ENCODE measurements at regions not wholly inside any gene's neighbourhood (a gene's known extent, or its start where the extent isn't known, plus 50 kb on each side); places are given as distances from the start of the nearest gene placed in this dataset.
"Not testable (repeated sequence)": the region's sequence is repeated elsewhere in the genome, so short reads cannot be mapped to it uniquely, and the experiment has no call there.

GRCh38 chr10:22805304-22805703 is 90.9 kb upstream of the PIP4K2A start:
- no peak for TF ChIP-seq SUZ12 (IDR thresholded peaks at IDR 0.05; ENCODE audit: extremely low read depth, insufficient read depth, insufficient read length)
- no peak for TF ChIP-seq YY1 (IDR thresholded peaks at IDR 0.05; ENCODE audit: insufficient read depth, insufficient read length)
- no peak for TF ChIP-seq ZNF274 (IDR thresholded peaks at IDR 0.05; ENCODE audit: low read depth, low read length)
- no peak for DNase-seq (ENCODE audit: low read depth, low spot score)
- H3K9me3 ChIP-seq (ENCODE audit: insufficient read depth, low read length) = no peaks in the 10 kb centered on the region
- H3K4me3 ChIP-seq (ENCODE audit: insufficient read length, low read depth) = no peak overlapping the region
- H3K9ac ChIP-seq (ENCODE audit: insufficient read length, low read depth) = no peak overlapping the region
- H3K36me3 ChIP-seq (ENCODE audit: insufficient read depth, insufficient read length, low read length) = no peaks in the 10 kb centered on the region
- H3K4me1 ChIP-seq (ENCODE audit: insufficient read depth, insufficient read length) = no peaks in the 10 kb centered on the region
- peaks cover 3% of the 10 kb centered on the region for H3K27me3 ChIP-seq (ENCODE audit: insufficient read depth, insufficient read length)

- Histone ChIP-seq H3K36me3 (ENCODE audit: insufficient read depth, insufficient read length, low read length) (no peaks in the 10 kb centered on the region), H3K4me1 (ENCODE audit: insufficient read depth, insufficient read length) (no peaks in the 10 kb centered on the region), H3K9ac (ENCODE audit: insufficient read length, low read depth) (no peak overlapping the region), H3K27me3 (ENCODE audit: insufficient read depth, insufficient read length) (peaks cover 3% of the 10 kb centered on the region), H3K9me3 (ENCODE audit: insufficient read depth, low read length) (no peaks in the 10 kb centered on the region), H3K4me3 (ENCODE audit: insufficient read length, low read depth) (no peak overlapping the region)
- no peak for TF ChIP-seq ZNF274 (IDR thresholded peaks at IDR 0.05; ENCODE audit: low read depth, low read length)
- no peak for TF ChIP-seq YY1 (IDR thresholded peaks at IDR 0.05; ENCODE audit: insufficient read depth, insufficient read length)
- TF ChIP-seq SUZ12 (IDR thresholded peaks at IDR 0.05; ENCODE audit: extremely low read depth, insufficient read depth, insufficient read length) = no peak
- no peak for DNase-seq (ENCODE audit: low read depth, low spot score)
These were observed 89.0 kb upstream of the PIP4K2A start for GRCh38 chr10:22803261-22803885.

- Histone ChIP-seq H3K4me3 (ENCODE audit: insufficient read length, low read depth) (no peak overlapping the region), H3K9ac (ENCODE audit: insufficient read length, low read depth) (no peak overlapping the region), H3K9me3 (ENCODE audit: insufficient read depth, low read length) (no peaks in the 10 kb centered on the region), H3K4me1 (ENCODE audit: insufficient read depth, insufficient read length) (no peaks in the 10 kb centered on the region), H3K36me3 (ENCODE audit: insufficient read depth, insufficient read length, low read length) (no peaks in the 10 kb centered on the region), H3K27me3 (ENCODE audit: insufficient read depth, insufficient read length) (peaks cover 3% of the 10 kb centered on the region)
- no peak for DNase-seq (ENCODE audit: low read depth, low spot score)
- TF ChIP-seq ZNF274 (IDR thresholded peaks at IDR 0.05; ENCODE audit: low read depth, low read length) = no peak
- no peak for TF ChIP-seq SUZ12 (IDR thresholded peaks at IDR 0.05; ENCODE audit: extremely low read depth, insufficient read depth, insufficient read length)
- TF ChIP-seq YY1 (IDR thresholded peaks at IDR 0.05; ENCODE audit: insufficient read depth, insufficient read length) = no peak
These were observed 87.4 kb upstream of the PIP4K2A start for GRCh38 chr10:22801785-22802184.

GRCh38 chr10:22797796-22798195 is 83.4 kb upstream of the PIP4K2A start:
- not testable (repeated sequence) for H3K4me1 ChIP-seq (ENCODE audit: insufficient read depth, insufficient read length); H3K36me3 ChIP-seq (ENCODE audit: insufficient read depth, insufficient read length, low read length); DNase-seq (ENCODE audit: low read depth, low spot score)

GRCh38 chr10:22795546-22795945 is 81.2 kb upstream of the PIP4K2A start:
- no peak for TF ChIP-seq ZNF274 (IDR thresholded peaks at IDR 0.05; ENCODE audit: low read depth, low read length)
- TF ChIP-seq SUZ12 (IDR thresholded peaks at IDR 0.05; ENCODE audit: extremely low read depth, insufficient read depth, insufficient read length) = no peak
- TF ChIP-seq YY1 (IDR thresholded peaks at IDR 0.05; ENCODE audit: insufficient read depth, insufficient read length) = no peak
- H3K9ac ChIP-seq (ENCODE audit: insufficient read length, low read depth) = no peak overlapping the region
- H3K4me3 ChIP-seq (ENCODE audit: insufficient read length, low read depth) = no peak overlapping the region
- no peaks in the 10 kb centered on the region for H3K9me3 ChIP-seq (ENCODE audit: insufficient read depth, low read length)
- no peaks in the 10 kb centered on the region for H3K27me3 ChIP-seq (ENCODE audit: insufficient read depth, insufficient read length)
- DNase-seq (ENCODE audit: low read depth, low spot score) = no peak
- H3K4me1 ChIP-seq (ENCODE audit: insufficient read depth, insufficient read length) = no peaks in the 10 kb centered on the region
- no peaks in the 10 kb centered on the region for H3K36me3 ChIP-seq (ENCODE audit: insufficient read depth, insufficient read length, low read length)

More at GRCh38 chr10:22797796-22798195, 83.4 kb upstream of the PIP4K2A start:
- not testable (repeated sequence) for H3K27me3 ChIP-seq (ENCODE audit: insufficient read depth, insufficient read length); H3K4me3 ChIP-seq (ENCODE audit: insufficient read length, low read depth); H3K9me3 ChIP-seq (ENCODE audit: insufficient read depth, low read length); H3K9ac ChIP-seq (ENCODE audit: insufficient read length, low read depth)

- no peaks in the 10 kb centered on the region for H3K4me1 ChIP-seq (ENCODE audit: insufficient read depth, insufficient read length)
- no peaks in the 10 kb centered on the region for H3K27me3 ChIP-seq (ENCODE audit: insufficient read depth, insufficient read length)
- H3K4me3 ChIP-seq (ENCODE audit: insufficient read length, low read depth) = no peak overlapping the region
- no peaks in the 10 kb centered on the region for H3K9me3 ChIP-seq (ENCODE audit: insufficient read depth, low read length)
- H3K36me3 ChIP-seq (ENCODE audit: insufficient read depth, insufficient read length, low read length) = no peaks in the 10 kb centered on the region
- H3K9ac ChIP-seq (ENCODE audit: insufficient read length, low read depth) = no peak overlapping the region
- TF ChIP-seq SUZ12 (IDR thresholded peaks at IDR 0.05; ENCODE audit: extremely low read depth, insufficient read depth, insufficient read length) (no peak), YY1 (IDR thresholded peaks at IDR 0.05; ENCODE audit: insufficient read depth, insufficient read length) (no peak), ZNF274 (IDR thresholded peaks at IDR 0.05; ENCODE audit: low read depth, low read length) (no peak)
- DNase-seq (ENCODE audit: low read depth, low spot score) = no peak
These were observed 77.8 kb upstream of the PIP4K2A start for GRCh38 chr10:22792161-22792560.

- Histone ChIP-seq H3K9me3 (ENCODE audit: insufficient read depth, low read length) (no peaks in the 10 kb centered on the region), H3K4me3 (ENCODE audit: insufficient read length, low read depth) (no peak overlapping the region), H3K36me3 (ENCODE audit: insufficient read depth, insufficient read length, low read length) (no peaks in the 10 kb centered on the region), H3K27me3 (ENCODE audit: insufficient read depth, insufficient read length) (no peaks in the 10 kb centered on the region), H3K4me1 (ENCODE audit: insufficient read depth, insufficient read length) (no peaks in the 10 kb centered on the region), H3K9ac (ENCODE audit: insufficient read length, low read depth) (no peak overlapping the region)
- no peak for TF ChIP-seq ZNF274 (IDR thresholded peaks at IDR 0.05; ENCODE audit: low read depth, low read length)
- no peak for TF ChIP-seq SUZ12 (IDR thresholded peaks at IDR 0.05; ENCODE audit: extremely low read depth, insufficient read depth, insufficient read length)
- DNase-seq (ENCODE audit: low read depth, low spot score) = no peak
These were observed 77.3 kb upstream of the PIP4K2A start for GRCh38 chr10:22791665-22792064.

- Histone ChIP-seq H3K27me3 (ENCODE audit: insufficient read depth, insufficient read length) (no peaks in the 10 kb centered on the region), H3K4me3 (ENCODE audit: insufficient read length, low read depth) (no peak overlapping the region), H3K9me3 (ENCODE audit: insufficient read depth, low read length) (no peaks in the 10 kb centered on the region), H3K4me1 (ENCODE audit: insufficient read depth, insufficient read length) (no peaks in the 10 kb centered on the region), H3K36me3 (ENCODE audit: insufficient read depth, insufficient read length, low read length) (no peaks in the 10 kb centered on the region), H3K9ac (ENCODE audit: insufficient read length, low read depth) (no peak overlapping the region)
- DNase-seq (ENCODE audit: low read depth, low spot score) = no peak
- TF ChIP-seq SUZ12 (IDR thresholded peaks at IDR 0.05; ENCODE audit: extremely low read depth, insufficient read depth, insufficient read length) = no peak
- TF ChIP-seq ZNF274 (IDR thresholded peaks at IDR 0.05; ENCODE audit: low read depth, low read length) = no peak
- no peak for TF ChIP-seq YY1 (IDR thresholded peaks at IDR 0.05; ENCODE audit: insufficient read depth, insufficient read length)
These were observed 70.3 kb upstream of the PIP4K2A start for GRCh38 chr10:22784668-22785067.

Measured in NT2/D1 (cell line).